Erythroblast (primary cell): ENCODE measurements at regions not wholly inside any gene's neighbourhood (a gene's known extent, or its start where the extent isn't known, plus 50 kb on each side); places are given as distances from the start of the nearest gene placed in this dataset.

Experiments used
- DNase-seq, 2 experiments: peaks; one replicate each; lab custom pipeline; 2025; lab: John Stamatoyannopoulos, UW
- GATA1 ChIP-seq: IDR thresholded peaks from 2 replicates; pipeline ENCODE4 v1.6.1; 2011; ENCODE audit warnings: low read depth, mild to moderate bottlenecking, control low read depth, low read length, moderate library complexity
- POLR2A ChIP-seq: IDR thresholded peaks from 2 replicates; pipeline ENCODE4 v1.6.1; 2011; ENCODE audit warnings: mild to moderate bottlenecking, low read length

GRCh38 chr2:204177977-204178522, 241.5 kb downstream of the ICOS start:
- TF ChIP-seq GATA1 = no peak
- no peak for TF ChIP-seq POLR2A
- peak; percentile 11 to 49 for DNase-seq

DNA sequence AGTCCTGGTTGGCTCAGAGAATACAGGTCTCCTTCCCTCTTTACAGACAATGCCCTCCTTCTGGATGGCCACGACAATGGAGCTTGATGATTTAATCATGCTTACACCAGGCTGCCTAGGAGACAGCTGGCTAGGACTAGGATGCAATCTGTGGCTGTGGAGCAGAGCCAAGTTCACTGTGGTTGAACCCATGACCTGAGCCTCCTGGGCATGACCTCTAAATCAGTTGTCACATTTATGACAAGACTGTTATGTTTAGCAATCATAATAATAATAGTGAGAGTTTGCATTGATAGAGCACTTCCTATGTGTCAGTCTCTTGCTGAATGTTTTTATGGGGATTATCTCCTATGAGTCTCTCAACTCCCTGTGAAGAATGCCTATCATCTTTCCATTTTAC, 244.1 kb downstream of the ICOS start:
- no peak for DNase-seq
- TF ChIP-seq GATA1 (no peak), POLR2A (no peak)

- TF ChIP-seq POLR2A (no peak), GATA1 (no peak)
- DNase-seq = no peak
Measured at GRCh38 chr2:204183608-204184007, 247.0 kb downstream of the ICOS start.

DNA sequence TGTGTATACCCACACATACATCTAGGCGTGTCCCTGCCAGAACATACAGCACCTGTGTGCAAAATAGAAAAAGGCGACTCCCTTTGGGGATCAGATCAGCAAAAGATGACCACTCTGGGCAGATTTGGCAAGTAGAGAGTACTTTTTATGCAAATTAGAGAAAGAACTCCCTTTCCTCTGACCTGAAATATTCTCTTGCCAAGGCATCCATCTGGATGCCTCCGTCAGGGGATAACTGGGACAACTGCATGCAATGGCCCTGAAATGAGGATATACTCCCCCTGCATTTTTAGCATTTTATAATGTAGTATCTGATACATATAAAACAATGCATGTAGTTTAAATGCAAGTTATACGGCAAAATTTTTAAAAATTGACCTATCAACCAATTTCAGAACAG, 247.7 kb downstream of the ICOS start:
- TF ChIP-seq GATA1 (no peak), POLR2A (no peak)
- no peak for DNase-seq

DNA sequence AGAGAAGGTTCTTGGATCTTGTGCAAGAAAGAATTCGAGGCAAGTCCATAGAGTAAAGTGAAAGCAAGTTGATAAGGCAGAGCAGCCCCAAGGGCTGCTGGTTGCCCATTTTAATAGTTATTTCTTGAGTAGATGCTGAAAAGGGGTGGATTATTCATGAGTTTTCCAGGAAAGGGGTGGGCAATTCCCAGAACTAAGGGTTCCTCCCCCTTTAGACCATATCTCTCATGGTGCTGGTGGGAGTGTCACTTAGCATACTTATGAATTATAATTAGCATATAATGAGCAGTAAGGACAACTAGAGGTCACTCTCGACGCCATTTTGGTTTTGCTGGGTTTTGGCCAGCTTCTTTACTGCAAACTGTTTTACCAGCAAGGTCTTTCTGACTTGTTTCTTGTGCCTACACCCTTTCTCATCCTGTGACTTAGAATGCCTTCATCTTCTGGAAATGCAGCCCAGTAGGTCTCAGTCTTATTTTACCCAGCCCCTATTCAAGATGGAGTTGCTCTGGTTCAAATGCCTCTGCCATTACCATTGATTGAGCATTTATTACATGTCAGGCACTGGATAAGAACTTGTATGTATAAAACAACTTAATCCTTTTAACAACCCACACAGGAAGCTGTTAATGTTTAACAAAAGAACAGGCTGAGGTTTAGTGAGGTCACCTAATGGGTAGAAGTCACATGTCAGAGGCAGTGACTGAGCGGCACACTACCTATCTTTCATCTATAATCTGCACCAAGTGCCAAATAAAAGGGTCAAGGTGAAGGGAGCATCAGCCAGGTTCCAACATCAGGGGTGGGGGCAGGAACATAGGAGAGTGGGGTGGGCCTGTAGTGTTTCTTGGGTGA, 250.9 kb downstream of the ICOS start:
- no peak for DNase-seq
- TF ChIP-seq GATA1 = no peak
- TF ChIP-seq POLR2A = no peak

- TF ChIP-seq GATA1 (no peak), POLR2A (no peak)
- no peak for DNase-seq
Measured at GRCh38 chr2:204191574-204191973, 255.0 kb downstream of the ICOS start.

GRCh38 chr2:204195498-204195897, 258.9 kb downstream of the ICOS start:
- no peak for TF ChIP-seq GATA1
- no peak for TF ChIP-seq POLR2A

DNA sequence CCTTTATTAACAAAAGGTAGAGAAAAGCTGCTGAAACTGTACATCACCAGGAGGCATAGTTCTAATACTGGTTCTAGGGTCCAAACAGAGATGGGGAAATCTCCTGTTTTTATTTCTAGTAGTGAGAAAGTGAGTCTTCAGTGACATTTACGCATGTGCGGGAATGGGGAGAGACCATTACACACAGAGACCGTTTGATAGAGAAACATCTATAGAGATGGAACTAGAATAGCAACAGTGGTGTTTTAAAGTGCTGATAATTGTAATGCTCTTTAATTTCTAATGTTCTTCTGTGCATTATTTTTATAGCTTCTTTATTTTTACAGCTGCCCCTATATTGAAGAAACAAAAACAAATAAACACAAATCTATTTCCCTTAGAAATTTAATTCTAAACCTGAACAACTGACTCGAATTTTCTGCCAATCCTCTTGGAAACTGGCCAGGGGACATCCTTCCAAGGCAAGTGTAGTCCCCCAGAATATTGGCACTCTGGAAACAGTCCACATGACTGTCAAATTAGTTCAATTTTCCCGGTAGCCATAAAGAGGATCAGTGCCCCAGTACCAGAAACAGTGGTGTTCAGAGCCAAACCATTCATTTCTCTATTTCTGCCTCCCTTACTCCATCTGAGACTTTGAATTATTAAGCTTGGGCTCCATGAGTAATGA, 260.9 kb downstream of the ICOS start:
- DNase-seq = no peak
- no peak for TF ChIP-seq GATA1
- TF ChIP-seq POLR2A = no peak

More at GRCh38 chr2:204195498-204195897, 258.9 kb downstream of the ICOS start:
- no peak for DNase-seq

DNA sequence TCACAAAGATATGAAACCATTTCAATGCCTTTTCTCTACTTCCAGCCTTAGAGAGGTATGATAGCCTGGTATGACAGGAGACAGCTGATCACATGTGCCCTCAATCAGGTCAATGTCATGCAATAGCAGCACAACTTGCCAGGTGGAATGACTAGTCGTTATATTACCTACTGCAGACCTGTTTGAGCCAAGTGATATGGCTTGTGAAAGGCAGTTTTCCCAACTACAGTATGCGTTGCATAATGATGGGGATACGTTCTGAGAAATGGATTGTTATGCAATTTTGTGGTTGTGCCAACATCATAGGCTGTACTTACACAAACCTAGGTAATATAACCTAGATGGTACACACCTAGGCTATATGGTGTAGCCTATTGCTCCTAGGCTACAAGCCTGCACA, 262.8 kb downstream of the ICOS start:
- TF ChIP-seq GATA1 (no peak), POLR2A (no peak)
- peak in 1 of 2 experiments; percentile 2 for DNase-seq

DNA sequence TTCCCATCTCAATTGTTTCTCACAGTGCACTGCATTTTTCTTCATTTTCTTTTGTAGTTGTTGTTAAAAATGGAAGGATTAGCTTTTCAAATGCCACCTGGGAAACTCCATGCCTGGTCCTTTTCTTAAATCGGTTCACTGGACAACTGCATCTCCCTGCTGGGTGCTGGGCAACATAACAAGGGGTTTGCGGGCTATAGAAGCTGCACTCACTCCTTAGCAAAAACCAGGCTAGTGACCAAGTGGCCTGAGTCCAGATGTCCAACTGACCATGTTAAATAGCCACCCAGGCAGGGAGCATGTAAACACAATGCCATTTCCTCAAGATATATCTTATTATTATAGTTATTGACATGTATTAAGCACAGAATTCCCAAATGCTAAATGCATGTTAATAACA, 264.9 kb downstream of the ICOS start:
- DNase-seq = no peak
- TF ChIP-seq GATA1 (no peak), POLR2A (no peak)

DNA sequence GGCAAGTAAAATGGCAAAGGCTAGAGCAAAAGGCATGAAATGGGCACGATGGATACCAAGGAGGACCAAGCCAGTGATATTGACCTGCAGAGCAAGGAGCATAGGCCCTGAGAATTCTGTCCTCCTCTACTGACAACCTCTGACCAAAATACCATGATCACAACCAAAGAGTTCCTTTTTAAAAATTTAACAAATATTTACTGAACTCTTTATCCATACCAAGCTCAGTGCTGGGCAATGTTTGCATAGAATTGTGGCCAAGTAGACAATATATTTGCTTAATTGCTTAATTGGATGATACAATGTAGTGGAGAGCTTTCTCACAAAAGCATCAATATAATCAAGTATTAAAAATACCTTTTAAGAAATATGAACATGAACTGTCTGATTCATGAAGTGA, 265.7 kb downstream of the ICOS start:
- no peak for DNase-seq
- TF ChIP-seq POLR2A (no peak), GATA1 (no peak)

DNA sequence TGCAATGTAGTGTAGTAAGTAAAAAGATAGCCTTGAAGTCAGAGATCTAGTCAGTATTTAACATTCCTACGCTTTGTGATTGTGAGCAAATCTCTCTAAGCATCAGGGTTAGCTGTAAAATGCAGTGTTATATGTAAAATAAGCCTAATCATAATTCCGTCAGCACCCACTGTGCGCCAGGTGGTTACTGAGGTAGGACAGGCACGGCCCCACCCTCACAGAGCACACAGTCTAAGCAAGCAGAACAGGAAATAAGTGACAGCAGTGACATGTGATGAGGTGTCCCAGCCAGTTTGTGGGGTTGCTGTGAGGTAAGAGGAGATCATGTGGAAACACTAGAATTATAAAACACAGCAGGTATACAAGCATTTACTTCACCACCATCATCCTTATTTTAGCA, 267.1 kb downstream of the ICOS start:
- DNase-seq = no peak
- no peak for TF ChIP-seq GATA1
- TF ChIP-seq POLR2A = no peak

- TF ChIP-seq GATA1 = no peak
- TF ChIP-seq POLR2A = no peak
Measured at GRCh38 chr2:204205082-204205481, 268.5 kb downstream of the ICOS start.

DNA sequence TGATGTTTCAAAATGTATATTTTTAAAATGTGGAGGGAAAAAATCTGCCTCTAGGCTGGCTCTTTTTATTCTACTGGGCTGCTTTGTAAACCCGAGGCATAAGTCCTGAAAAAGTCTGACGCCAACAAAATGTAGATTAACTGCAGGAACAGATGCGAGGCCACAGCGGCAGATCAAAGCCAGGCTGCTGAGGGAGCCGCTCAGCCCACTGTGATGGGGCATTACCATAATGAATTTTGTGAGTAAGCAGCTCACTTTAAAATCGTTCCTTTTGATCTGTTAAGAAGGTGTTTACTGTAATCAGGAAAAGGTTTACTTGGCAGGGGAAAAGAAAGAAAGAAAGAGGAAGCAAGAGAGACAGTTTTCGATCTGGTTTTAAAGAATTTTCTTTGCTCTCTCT, 269.0 kb downstream of the ICOS start:
- DNase-seq = no peak
- TF ChIP-seq GATA1 = no peak
- no peak for TF ChIP-seq POLR2A

More at GRCh38 chr2:204205082-204205481, 268.5 kb downstream of the ICOS start:
- no peak for DNase-seq
